ENCODE measurements at regions not wholly inside any gene's neighbourhood (a gene's known extent, or its start where the extent isn't known, plus 50 kb on each side); places are given as distances from the start of the nearest gene placed in this dataset.

DNA sequence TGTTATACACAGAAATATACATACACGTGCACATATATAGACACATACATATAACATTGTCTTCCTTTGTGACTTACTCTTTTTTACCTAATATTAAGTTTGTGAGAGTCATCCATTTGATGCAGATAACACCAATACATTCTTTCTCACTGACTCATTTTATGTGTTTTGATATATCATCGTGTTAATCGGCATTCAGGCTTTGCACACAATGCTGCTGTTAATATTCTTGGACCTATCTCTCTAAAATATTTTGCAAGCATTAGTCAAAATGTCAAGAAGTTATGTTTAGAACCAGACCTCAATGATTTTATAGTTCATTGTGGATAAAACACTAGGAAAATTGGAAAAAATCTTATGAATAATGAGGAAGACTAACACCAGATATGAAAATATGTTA is 441.1 kb downstream of the LRATD1 start:
- no TSS peak for BruUV-seq (replicated peaks)
- H2AFZ ChIP-seq (ENCODE audit: low read depth, low read length, poor library complexity, severe bottlenecking), result no peak overlapping the region
- no peaks in the 10 kb centered on the region for H3K4me1 ChIP-seq (ENCODE audit: control insufficient read depth in 1 of 2, insufficient read depth in 2 of 2, low read length in 2 of 2)
- no peaks in the 10 kb centered on the region for H3K79me2 ChIP-seq (ENCODE audit: insufficient read depth, low read length)
- H3K9me3 ChIP-seq (ENCODE audit: control insufficient read depth in 1 of 2, insufficient read depth in 1 of 2, low read depth in 1 of 2, low read length in 2 of 2), result no peaks in the 10 kb centered on the region
- TF ChIP-seq FOSL1 (IDR thresholded peaks at IDR 0.05; ENCODE audit: low read depth) (no peak), CBX3 (IDR thresholded peaks at IDR 0.05; ENCODE audit: low read depth) (no peak), EGR1 (IDR thresholded peaks at IDR 0.05; ENCODE audit: low read depth) (no peak), SRF (IDR thresholded peaks at IDR 0.05; ENCODE audit: low read depth) (no peak), JUND (IDR thresholded peaks at IDR 0.05) (no peak), TCF7L2 (IDR thresholded peaks at IDR 0.05; ENCODE audit: borderline replicate concordance, extremely low read depth, insufficient read depth, insufficient read length) (no peak), ZFX (IDR thresholded peaks at IDR 0.05) (no peak), POLR2A (IDR thresholded peaks at IDR 0.05; ENCODE audit: borderline replicate concordance, extremely low read depth, insufficient read depth, insufficient read length) (no peak), EZH2 (IDR thresholded peaks at IDR 0.05) (no peak), RAD21 (IDR thresholded peaks at IDR 0.05; ENCODE audit: low read depth) (no peak), POLR2AphosphoS5 (IDR thresholded peaks at IDR 0.05; ENCODE audit: low read depth, low read length) (no peak), CEBPB (IDR thresholded peaks at IDR 0.05; ENCODE audit: low read depth) (no peak), SP1 (IDR thresholded peaks at IDR 0.05; ENCODE audit: low read depth) (no peak)
- TF ChIP-seq, protein P1, sequence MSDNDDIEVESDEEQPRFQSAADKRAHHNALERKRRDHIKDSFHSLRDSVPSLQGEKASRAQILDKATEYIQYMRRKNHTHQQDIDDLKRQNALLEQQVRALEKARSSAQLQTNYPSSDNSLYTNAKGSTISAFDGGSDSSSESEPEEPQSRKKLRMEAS (IDR thresholded peaks at IDR 0.05), result no peak
- TF ChIP-seq, protein P2, sequence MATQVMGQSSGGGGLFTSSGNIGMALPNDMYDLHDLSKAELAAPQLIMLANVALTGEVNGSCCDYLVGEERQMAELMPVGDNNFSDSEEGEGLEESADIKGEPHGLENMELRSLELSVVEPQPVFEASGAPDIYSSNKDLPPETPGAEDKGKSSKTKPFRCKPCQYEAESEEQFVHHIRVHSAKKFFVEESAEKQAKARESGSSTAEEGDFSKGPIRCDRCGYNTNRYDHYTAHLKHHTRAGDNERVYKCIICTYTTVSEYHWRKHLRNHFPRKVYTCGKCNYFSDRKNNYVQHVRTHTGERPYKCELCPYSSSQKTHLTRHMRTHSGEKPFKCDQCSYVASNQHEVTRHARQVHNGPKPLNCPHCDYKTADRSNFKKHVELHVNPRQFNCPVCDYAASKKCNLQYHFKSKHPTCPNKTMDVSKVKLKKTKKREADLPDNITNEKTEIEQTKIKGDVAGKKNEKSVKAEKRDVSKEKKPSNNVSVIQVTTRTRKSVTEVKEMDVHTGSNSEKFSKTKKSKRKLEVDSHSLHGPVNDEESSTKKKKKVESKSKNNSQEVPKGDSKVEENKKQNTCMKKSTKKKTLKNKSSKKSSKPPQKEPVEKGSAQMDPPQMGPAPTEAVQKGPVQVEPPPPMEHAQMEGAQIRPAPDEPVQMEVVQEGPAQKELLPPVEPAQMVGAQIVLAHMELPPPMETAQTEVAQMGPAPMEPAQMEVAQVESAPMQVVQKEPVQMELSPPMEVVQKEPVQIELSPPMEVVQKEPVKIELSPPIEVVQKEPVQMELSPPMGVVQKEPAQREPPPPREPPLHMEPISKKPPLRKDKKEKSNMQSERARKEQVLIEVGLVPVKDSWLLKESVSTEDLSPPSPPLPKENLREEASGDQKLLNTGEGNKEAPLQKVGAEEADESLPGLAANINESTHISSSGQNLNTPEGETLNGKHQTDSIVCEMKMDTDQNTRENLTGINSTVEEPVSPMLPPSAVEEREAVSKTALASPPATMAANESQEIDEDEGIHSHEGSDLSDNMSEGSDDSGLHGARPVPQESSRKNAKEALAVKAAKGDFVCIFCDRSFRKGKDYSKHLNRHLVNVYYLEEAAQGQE (IDR thresholded peaks at IDR 0.05; ENCODE audit: low read depth), result no peak
- TF ChIP-seq, protein P3, sequence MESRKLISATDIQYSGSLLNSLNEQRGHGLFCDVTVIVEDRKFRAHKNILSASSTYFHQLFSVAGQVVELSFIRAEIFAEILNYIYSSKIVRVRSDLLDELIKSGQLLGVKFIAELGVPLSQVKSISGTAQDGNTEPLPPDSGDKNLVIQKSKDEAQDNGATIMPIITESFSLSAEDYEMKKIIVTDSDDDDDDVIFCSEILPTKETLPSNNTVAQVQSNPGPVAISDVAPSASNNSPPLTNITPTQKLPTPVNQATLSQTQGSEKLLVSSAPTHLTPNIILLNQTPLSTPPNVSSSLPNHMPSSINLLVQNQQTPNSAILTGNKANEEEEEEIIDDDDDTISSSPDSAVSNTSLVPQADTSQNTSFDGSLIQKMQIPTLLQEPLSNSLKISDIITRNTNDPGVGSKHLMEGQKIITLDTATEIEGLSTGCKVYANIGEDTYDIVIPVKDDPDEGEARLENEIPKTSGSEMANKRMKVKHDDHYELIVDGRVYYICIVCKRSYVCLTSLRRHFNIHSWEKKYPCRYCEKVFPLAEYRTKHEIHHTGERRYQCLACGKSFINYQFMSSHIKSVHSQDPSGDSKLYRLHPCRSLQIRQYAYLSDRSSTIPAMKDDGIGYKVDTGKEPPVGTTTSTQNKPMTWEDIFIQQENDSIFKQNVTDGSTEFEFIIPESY (IDR thresholded peaks at IDR 0.05; ENCODE audit: extremely low read depth, insufficient replicate concordance, low read length), result no peak
- H3K9ac ChIP-seq (ENCODE audit: low read length), result no peak overlapping the region
- DNase-seq (ENCODE audit: low read depth, low spot score) (no peak), ATAC-seq (no peak)
- no peak overlapping the region for H3K4me2 ChIP-seq (ENCODE audit: low read length)
- intact Hi-C loops (cut with micrococcal nuclease), result no loop called here
- no peaks in the 10 kb centered on the region for H4K20me1 ChIP-seq (ENCODE audit: insufficient read depth)
- ChIA-PET RAD21 (ENCODE audit: low non-redundant PET in 1 of 2, low total read pairs in 2 of 2, uncharacterized antibody in 2 of 2, unreplicated experiment in 2 of 2) (no interaction called here), POLR2A (no interaction called here), CTCF (no interaction called here)
- H3K27ac ChIP-seq (ENCODE audit: low read depth, low read length), result no peak overlapping the region
- H3K27me3 ChIP-seq (ENCODE audit: insufficient read depth, low read length), result peaks cover 12% of the 10 kb centered on the region
- H3K9me2 ChIP-seq (ENCODE audit: insufficient read depth), result no peaks in the 10 kb centered on the region
- H3K4me3 ChIP-seq (replicated peaks in 1 of 2; ENCODE audit: low read depth in 1 of 2, low read length in 2 of 2), result no peak overlapping the region
- no peaks in the 10 kb centered on the region for H3K36me3 ChIP-seq (ENCODE audit: control insufficient read depth in 1 of 2, insufficient read depth in 2 of 2, low read length in 2 of 2)
